K562 (cell line): ENCODE measurements at regions not wholly inside any gene's neighbourhood (a gene's known extent, or its start where the extent isn't known, plus 50 kb on each side); places are given as distances from the start of the nearest gene placed in this dataset.

Source experiments
- ATAC-seq: fragments of 200-7000 bp; cut with Tn5 transposase; 3 replicates; pipeline ENCODE4 v1.9.1; 2020; ENCODE audit warnings: moderate library complexity
- BruUV-seq: library from RNA; stranded (reverse); fragments of 400-500 nt; replicated peaks from 2 replicates; lab custom pipeline; 2021; lab: Mats Ljungman, UMichigan
- CTCF ChIA-PET: fragments of 300-600 bp; formaldehyde crosslinking; extraction: SDS; loops from one replicate; lab custom pipeline; 2021; ENCODE audit warnings: low intra/inter-chr PET ratio; lab: Yijun Ruan, JAX
- POLR2A ChIA-PET: fragments of 300-600, 350-650 bp; sonication (Branson Sonifier 250); formaldehyde crosslinking; extraction: SDS; loops from one replicate; lab custom pipeline; 2021; ENCODE audit warnings: antibody characterized with exemption, inconsistent platforms; lab: Yijun Ruan, JAX
- DNase-seq, 4 experiments: peaks; one replicate each; pipeline versions ENCODE4 v3.0.0 to v3.0.0-alpha.2; 2011 to 2018; ENCODE audit warnings: low spot score in 3 of 4, mixed read lengths in 3 of 4; ENCODE audit errors: extremely low read depth in 1 of 4
- FAIRE-seq: peaks from 2 replicates; lab custom pipeline; 2011; peaks lifted over from hg19 to GRCh38; lab: Jason Lieb, UNC
- H2AFZ ChIP-seq: 2 replicates; pipeline ENCODE4 v1.6.0; 2011; ENCODE audit warnings: low read depth, low read length, control low read depth, inconsistent platforms
- H3K27ac ChIP-seq: fragments of 200-600 bp; 3 replicates; pipeline ENCODE4 v1.8.0; 2011; ENCODE audit warnings: low read depth, mild to moderate bottlenecking, control low read depth, inconsistent platforms, low read length, moderate library complexity, mixed read lengths; ENCODE audit errors: extremely low read depth
- H3K27me3 ChIP-seq, 2 experiments: fragments of 300-600 bp in 1 of 2; 2 replicates in 1 of 2; 3 replicates in 1 of 2; pipeline versions ENCODE4 v1.6.0 to v1.8.0; 2011; ENCODE audit warnings: inconsistent platforms in 2 of 2, low read length in 2 of 2, mild to moderate bottlenecking in 1 of 2, mixed read lengths in 1 of 2, moderate library complexity in 1 of 2; ENCODE audit not compliant: control insufficient read depth in 2 of 2, insufficient read depth in 2 of 2
- H3K36me3 ChIP-seq: fragments of 300-600 bp; 3 replicates; pipeline ENCODE4 v1.8.0; 2011; ENCODE audit warnings: mild to moderate bottlenecking, low read length, inconsistent platforms; ENCODE audit not compliant: control insufficient read depth, insufficient read depth
- H3K4me1 ChIP-seq, 2 experiments: fragments of 200-600 bp in 1 of 2; replicated peaks in 1 of 2; 2 replicates in 1 of 2; 3 replicates in 1 of 2; pipeline versions ENCODE4 v1.5.1 to v1.8.0; 2011; ENCODE audit warnings: inconsistent platforms in 2 of 2, low read length in 2 of 2, mild to moderate bottlenecking in 1 of 2, mixed read lengths in 1 of 2, moderate library complexity in 1 of 2; ENCODE audit not compliant: control insufficient read depth in 2 of 2, insufficient read depth in 2 of 2
- H3K4me2 ChIP-seq: 2 replicates; pipeline ENCODE4 v1.6.1; 2011; ENCODE audit warnings: low read length, control low read depth, inconsistent platforms, mixed read lengths; ENCODE audit not compliant: insufficient read depth
- H3K4me3 ChIP-seq: fragments of 200-600 bp; sonication (generic), shearing (Covaris generic); 2 replicates; pipeline ENCODE4 v1.5.1; 2016; ENCODE audit warnings: control low read depth, inconsistent platforms
- H3K79me2 ChIP-seq: fragments of 200-600 bp; 3 replicates; pipeline ENCODE4 v1.8.0; 2011; ENCODE audit warnings: low read length, inconsistent platforms; ENCODE audit not compliant: control insufficient read depth, insufficient read depth
- H3K9ac ChIP-seq, 2 experiments: 2 replicates each; pipeline versions ENCODE4 v1.6.0 to v1.6.1; 2011; ENCODE audit warnings: low read depth in 2 of 2, low read length in 2 of 2, control low read depth in 1 of 2, inconsistent platforms in 1 of 2, mild to moderate bottlenecking in 1 of 2, mixed read lengths in 1 of 2; ENCODE audit not compliant: insufficient read depth in 1 of 2
- H3K9me1 ChIP-seq: one replicate; pipeline ENCODE4 v1.6.0; 2011; ENCODE audit warnings: inconsistent platforms, mild to moderate bottlenecking, low read length, moderate library complexity; ENCODE audit not compliant: control insufficient read depth, insufficient read depth
- H3K9me3 ChIP-seq: replicated peaks from 2 replicates; pipeline ENCODE4 v1.5.1; 2011; ENCODE audit warnings: low read depth, low read length, inconsistent platforms; ENCODE audit not compliant: control insufficient read depth, insufficient read depth
- H4K20me1 ChIP-seq: replicated peaks from 2 replicates; pipeline ENCODE4 v1.6.1; 2011; ENCODE audit warnings: low read length, inconsistent platforms, mixed read lengths; ENCODE audit not compliant: control insufficient read depth, insufficient read depth
- BCOR ChIP-seq: fragments of 450-650 bp; IDR thresholded peaks from 2 replicates; pipeline ENCODE4 v1.6.1; 2016
- CSDE1 ChIP-seq, 2 experiments: fragments of 450-650 bp; IDR thresholded peaks; 2 replicates each; pipeline ENCODE4 v1.6.1; 2016; ENCODE audit warnings: mild to moderate bottlenecking in 1 of 2
- E2F4 ChIP-seq: sonication (generic); formaldehyde crosslinking; IDR thresholded peaks from 2 replicates; pipeline ENCODE4 v1.8.0; 2022; ENCODE audit warnings: mild to moderate bottlenecking, low read depth, missing genetic modification reagents
- FOXA1 ChIP-seq: fragments of 450-650 bp; IDR thresholded peaks from 2 replicates; pipeline ENCODE4 v1.6.1; 2016; ENCODE audit warnings: mild to moderate bottlenecking, borderline replicate concordance
- HNRNPH1 ChIP-seq: fragments of 200-400 bp; formaldehyde crosslinking; optimal IDR thresholded peaks from 2 replicates; pipeline ENCODE3; 2017; ENCODE audit warnings: low read depth, mild to moderate bottlenecking, low read length, moderate library complexity
- ID3 ChIP-seq, 2 experiments: fragments of 250-450 bp in 1 of 2; fragments of 450-650 bp in 1 of 2; sonication (Bioruptor Pico) in 1 of 2; IDR thresholded peaks; 2 replicates each; pipeline versions ENCODE4 v1.6.1 to v1.8.0; 2016 to 2021; ENCODE audit warnings: mild to moderate bottlenecking in 2 of 2, moderate library complexity in 2 of 2, missing compliant biosample characterization in 1 of 2, missing genetic modification characterization in 1 of 2
- KLF10 ChIP-seq: fragments of 250-450 bp; sonication (Bioruptor Pico); IDR thresholded peaks from 2 replicates; pipeline ENCODE4 v1.6.1; 2021; ENCODE audit warnings: matching md5 sums
- NRF1 ChIP-seq, 2 experiments: fragments of 450-650 bp; IDR thresholded peaks in 1 of 2; conservative IDR thresholded peaks in 1 of 2; 2 replicates each; pipeline ENCODE4 v1.6.1; 2014; ENCODE audit warnings: mild to moderate bottlenecking in 2 of 2
- PHB2 ChIP-seq: fragments of 450-650 bp; IDR thresholded peaks from 2 replicates; pipeline ENCODE4 v1.6.1; 2017; ENCODE audit warnings: low read depth
- RFX5 ChIP-seq: IDR thresholded peaks from 2 replicates; pipeline ENCODE4 v1.6.1; 2011; ENCODE audit warnings: low read depth, mild to moderate bottlenecking, improper control_type of control experiment, low read length
- SPI1 ChIP-seq: IDR thresholded peaks from 2 replicates; pipeline ENCODE4 v1.6.1; 2011; ENCODE audit warnings: low read depth, low read length, control low read depth, borderline replicate concordance
- ZMIZ1 ChIP-seq, 2 experiments: fragments of 150-350 bp in 1 of 2; IDR thresholded peaks; 2 replicates each; pipeline ENCODE4 v1.6.1; 2012 to 2016; ENCODE audit warnings: low read depth in 2 of 2, low read length in 2 of 2, mild to moderate bottlenecking in 1 of 2, moderate library complexity in 1 of 2
- WGBS: fragments of 100-300 bp; shearing (Covaris generic); methylation state at CpG from one replicate; pipeline ENCODE4 v1.1.6; 2016; ENCODE audit warnings: low coverage, mixed read lengths; ENCODE audit not compliant: insufficient coverage; ENCODE audit errors: missing lambda C conversion rate; 5-methylcytosine and 5-hydroxymethylcytosine counted together
- in situ Hi-C: fragments of 300-500 bp; cut with MboI; formaldehyde crosslinking; loops from 4 replicates; pipeline ENCODE4 v1.15.0; 2018; ENCODE audit warnings: inconsistent platforms, mixed read lengths
- intact Hi-C: fragments of 100-400 bp; cut with micrococcal nuclease; formaldehyde crosslinking; loops from 2 replicates; pipeline ENCODE4 v1.14.2; 2022
- TF ChIP-seq, protein P1 (sequence below): sonication (generic); formaldehyde crosslinking; IDR thresholded peaks from 2 replicates; pipeline ENCODE4 v1.8.1; 2023; ENCODE audit warnings: mild to moderate bottlenecking, missing genetic modification reagents

GRCh38 chr3:144775551-144775950 is 803.9 kb downstream of the DIPK2A start (continued):
- TF ChIP-seq E2F4 (CRISPR knock-in tag) = no peak
- TF ChIP-seq PHB2 = no peak
- no peak for TF ChIP-seq ZMIZ1 (IDR thresholded peaks at IDR 0.05; ENCODE audit: low read depth in 2 of 2, low read length in 2 of 2)
- TF ChIP-seq NRF1 (conservative IDR thresholded peaks at IDR 0.05 in 1 of 2, IDR thresholded peaks at IDR 0.05 in 1 of 2) = no peak
- TF ChIP-seq, all 486 proteins: peak for 0

GRCh38 chr3:144777906-144778305 is 806.3 kb downstream of the DIPK2A start:
- 0% methylated on average over 2 of the region's 2 CpGs for WGBS
- no peak overlapping the region for H3K4me2 ChIP-seq
- no peaks in the 10 kb centered on the region for H3K36me3 ChIP-seq
- ChIA-PET CTCF (no interaction called here), POLR2A (no interaction called here)
- FAIRE-seq (no peak), DNase-seq (no peak), ATAC-seq (no peak)
- no peaks in the 10 kb centered on the region for H3K9me3 ChIP-seq
- H3K9me1 ChIP-seq = no peaks in the 10 kb centered on the region
- TF ChIP-seq BCOR (no peak), KLF10 (CRISPR knock-in tag) (no peak), SPI1 (no peak), RFX5 (no peak), HNRNPH1 (no peak), CSDE1 (IDR thresholded peaks at IDR 0.05) (no peak), FOXA1 (no peak), ID3 (CRISPR knock-in tag; IDR thresholded peaks at IDR 0.05) (no peak), ID3 (tag; IDR thresholded peaks at IDR 0.05) (no peak)
- TF ChIP-seq, protein P1, sequence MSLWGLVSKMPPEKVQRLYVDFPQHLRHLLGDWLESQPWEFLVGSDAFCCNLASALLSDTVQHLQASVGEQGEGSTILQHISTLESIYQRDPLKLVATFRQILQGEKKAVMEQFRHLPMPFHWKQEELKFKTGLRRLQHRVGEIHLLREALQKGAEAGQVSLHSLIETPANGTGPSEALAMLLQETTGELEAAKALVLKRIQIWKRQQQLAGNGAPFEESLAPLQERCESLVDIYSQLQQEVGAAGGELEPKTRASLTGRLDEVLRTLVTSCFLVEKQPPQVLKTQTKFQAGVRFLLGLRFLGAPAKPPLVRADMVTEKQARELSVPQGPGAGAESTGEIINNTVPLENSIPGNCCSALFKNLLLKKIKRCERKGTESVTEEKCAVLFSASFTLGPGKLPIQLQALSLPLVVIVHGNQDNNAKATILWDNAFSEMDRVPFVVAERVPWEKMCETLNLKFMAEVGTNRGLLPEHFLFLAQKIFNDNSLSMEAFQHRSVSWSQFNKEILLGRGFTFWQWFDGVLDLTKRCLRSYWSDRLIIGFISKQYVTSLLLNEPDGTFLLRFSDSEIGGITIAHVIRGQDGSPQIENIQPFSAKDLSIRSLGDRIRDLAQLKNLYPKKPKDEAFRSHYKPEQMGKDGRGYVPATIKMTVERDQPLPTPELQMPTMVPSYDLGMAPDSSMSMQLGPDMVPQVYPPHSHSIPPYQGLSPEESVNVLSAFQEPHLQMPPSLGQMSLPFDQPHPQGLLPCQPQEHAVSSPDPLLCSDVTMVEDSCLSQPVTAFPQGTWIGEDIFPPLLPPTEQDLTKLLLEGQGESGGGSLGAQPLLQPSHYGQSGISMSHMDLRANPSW (CRISPR knock-in tag) = no peak
- no peaks in the 10 kb centered on the region for H3K79me2 ChIP-seq
- H3K9ac ChIP-seq = no peak overlapping the region
- BruUV-seq = no TSS peak
- H4K20me1 ChIP-seq = no peaks in the 10 kb centered on the region
- H3K27ac ChIP-seq = no peak overlapping the region
- intact Hi-C loops (no loop called here), in situ Hi-C loops (no loop called here)
- no peaks in the 10 kb centered on the region for H3K4me1 ChIP-seq
- H2AFZ ChIP-seq = no peak overlapping the region
- no peaks in the 10 kb centered on the region for H3K27me3 ChIP-seq
- no peak overlapping the region for H3K4me3 ChIP-seq
